CD1c-positive myeloid dendritic cell (primary cell): ENCODE measurements at regions not wholly inside any gene's neighbourhood (a gene's known extent, or its start where the extent isn't known, plus 50 kb on each side); places are given as distances from the start of the nearest gene placed in this dataset.
"Not testable (repeated sequence)": the region's sequence is repeated elsewhere in the genome, so short reads cannot be mapped to it uniquely, and the experiment has no call there.

Source experiments
- DNase-seq: peaks from one replicate; pipeline ENCODE4 v3.0.0-alpha.2; 2016; ENCODE audit errors: extremely low spot score

- no peak for DNase-seq
Measured at GRCh38 chr6:170149681-170150589, 140.9 kb downstream of the DLL1 start.

- no peak for DNase-seq
Measured at GRCh38 chr6:170148709-170149470, 142.0 kb downstream of the DLL1 start.

DNA sequence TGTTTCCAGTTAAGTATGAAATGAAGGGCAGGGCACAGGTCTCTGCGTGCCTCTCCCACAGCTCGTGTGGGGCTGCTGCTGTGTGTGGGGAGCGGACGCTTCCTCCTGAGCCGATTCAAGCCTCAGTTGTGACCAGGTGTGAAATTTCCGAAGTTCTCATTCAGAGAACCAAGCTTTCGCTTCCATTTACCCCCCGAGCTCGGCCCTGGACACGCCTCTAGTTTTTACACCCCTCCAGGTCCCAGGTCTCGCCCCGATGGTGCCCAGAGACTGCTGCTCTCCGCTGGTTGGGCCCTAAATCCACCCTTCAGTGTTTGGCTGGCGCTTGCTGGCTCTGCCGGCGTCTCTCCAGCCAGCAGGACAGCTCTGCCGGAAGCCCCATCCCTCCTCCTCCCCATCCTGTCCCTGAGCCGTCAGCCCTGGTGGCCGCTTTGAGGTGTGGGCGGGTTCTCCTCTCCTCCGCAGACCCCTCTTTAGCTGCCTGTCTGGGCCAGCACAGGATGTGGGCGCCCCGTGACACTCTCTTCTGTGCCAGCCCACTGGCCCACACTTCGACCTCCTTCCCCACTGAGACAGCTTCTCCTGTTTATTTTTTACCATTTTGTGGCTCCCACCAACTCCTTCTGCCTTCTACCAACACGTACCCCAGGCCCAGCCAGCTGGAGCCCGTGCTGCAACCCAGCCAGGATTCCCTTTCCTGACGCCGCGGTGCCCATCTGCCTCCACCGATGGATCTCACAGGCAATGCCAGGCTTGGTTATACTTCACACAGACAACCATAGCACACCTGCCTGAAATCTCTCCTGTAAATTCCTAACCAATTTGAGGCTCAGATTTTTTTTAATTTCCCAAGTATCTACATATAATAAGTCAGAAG lies 142.8 kb downstream of the DLL1 start:
- DNase-seq: peak; percentile 8

- DNase-seq: no peak
Measured at GRCh38 chr6:170147056-170147787, 143.7 kb downstream of the DLL1 start.

- no peak for DNase-seq
Measured at GRCh38 chr6:170146640-170147039, 144.2 kb downstream of the DLL1 start.

DNA sequence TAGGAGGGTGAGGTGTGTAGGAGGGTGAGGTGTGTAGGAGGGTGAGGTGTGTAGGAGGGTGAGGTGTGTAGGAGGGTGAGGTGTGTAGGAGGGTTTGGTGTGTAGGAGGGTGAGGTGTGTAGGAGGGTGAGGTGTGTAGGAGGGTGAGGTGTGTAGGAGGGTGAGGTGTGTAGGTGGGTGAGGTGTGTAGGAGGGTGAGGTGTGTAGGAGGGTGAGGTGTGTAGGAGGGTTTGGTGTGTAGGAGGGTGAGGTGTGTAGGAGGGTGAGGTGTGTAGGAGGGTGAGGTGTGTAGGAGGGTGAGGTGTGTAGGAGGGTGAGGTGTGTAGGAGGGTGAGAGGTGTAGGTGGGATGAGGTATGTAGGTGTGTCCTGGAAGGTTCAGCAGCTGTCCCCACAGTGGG lies 144.7 kb downstream of the DLL1 start:
- not testable (repeated sequence) for DNase-seq

- DNase-seq: peak; percentile 22
Measured at GRCh38 chr6:170145716-170146115, 145.2 kb downstream of the DLL1 start.

DNA sequence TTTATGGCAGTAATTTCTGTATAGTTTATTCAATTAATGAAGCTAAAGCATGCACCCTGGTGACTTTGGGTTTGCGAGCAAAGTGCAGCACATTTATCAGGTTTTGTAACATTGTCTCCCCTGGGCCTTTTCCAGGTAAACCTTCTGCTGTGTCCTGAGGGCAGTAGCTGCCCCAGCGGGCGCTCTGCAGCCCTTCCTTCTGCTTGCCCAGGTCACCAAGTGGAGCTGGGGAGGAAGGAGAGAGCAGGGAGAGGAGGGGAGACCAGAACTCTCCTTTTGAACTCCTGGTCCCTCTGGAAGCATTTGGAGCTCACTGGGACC lies 145.6 kb downstream of the DLL1 start:
- no peak for DNase-seq

GRCh38 chr6:170144571-170145271 lies 146.2 kb downstream of the DLL1 start:
- DNase-seq: peak; percentile 34

DNA sequence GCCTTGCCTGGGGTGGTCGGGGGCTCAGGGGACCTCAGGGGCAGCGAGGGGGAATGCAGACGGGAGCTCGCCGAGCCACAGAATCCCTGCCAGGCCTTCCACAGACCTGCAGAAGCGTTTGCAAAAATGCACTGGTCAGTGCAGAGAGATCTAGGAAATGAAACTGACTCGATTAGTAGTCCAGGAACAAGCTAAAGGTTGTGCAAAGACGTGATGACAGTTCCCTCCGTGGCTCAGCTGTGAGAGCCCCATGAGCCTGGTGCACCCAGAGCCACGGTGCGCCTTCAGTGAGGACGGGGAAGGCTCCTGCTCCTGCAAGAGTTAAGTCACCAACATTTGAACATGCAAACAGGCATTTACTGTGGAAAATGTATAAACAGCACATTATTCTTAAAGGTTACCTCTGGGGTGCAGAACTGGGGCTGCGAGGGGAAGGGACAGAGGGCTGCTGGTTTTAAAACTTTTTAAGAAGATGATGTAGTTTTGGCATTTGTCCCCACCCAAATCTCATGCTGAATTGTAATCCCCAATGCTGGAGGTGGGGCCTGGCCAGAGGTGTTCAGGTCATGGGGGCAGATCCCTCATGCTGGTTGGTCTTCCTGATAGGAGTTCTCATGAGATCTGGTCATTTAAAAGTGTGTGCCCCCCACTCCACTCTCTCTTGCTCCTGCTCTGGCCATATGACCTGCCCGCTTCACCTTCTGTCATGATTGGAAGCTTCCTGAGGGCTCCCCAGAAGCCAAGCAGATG lies 147.3 kb downstream of the DLL1 start:
- DNase-seq: no peak

DNA sequence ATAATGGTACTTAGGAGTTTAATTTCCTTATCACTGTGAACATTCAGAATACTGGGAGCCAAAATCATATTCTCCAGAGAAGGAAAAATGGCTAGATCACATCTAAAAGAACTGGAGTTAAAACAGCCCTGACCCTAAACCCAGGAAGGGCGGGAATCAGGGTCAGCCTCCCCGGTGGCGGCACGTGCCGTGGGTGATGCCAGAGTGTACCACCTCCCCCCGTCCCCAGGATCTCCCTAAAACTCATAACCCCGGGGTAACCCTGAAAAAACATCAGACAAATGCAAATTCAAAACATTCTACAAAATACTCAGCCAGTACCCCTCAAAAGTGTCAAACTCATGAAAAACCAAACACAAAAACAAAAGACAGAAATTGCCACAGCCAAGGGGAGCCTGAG lies 148.3 kb downstream of the DLL1 start:
- DNase-seq: no peak

GRCh38 chr6:170141061-170141460 lies 149.8 kb downstream of the DLL1 start:
- DNase-seq: not testable (repeated sequence)

- DNase-seq: no peak
Measured at GRCh38 chr6:170140129-170140528, 150.7 kb downstream of the DLL1 start.

GRCh38 chr6:170139531-170139930 lies 151.3 kb downstream of the DLL1 start:
- DNase-seq: no peak

DNA sequence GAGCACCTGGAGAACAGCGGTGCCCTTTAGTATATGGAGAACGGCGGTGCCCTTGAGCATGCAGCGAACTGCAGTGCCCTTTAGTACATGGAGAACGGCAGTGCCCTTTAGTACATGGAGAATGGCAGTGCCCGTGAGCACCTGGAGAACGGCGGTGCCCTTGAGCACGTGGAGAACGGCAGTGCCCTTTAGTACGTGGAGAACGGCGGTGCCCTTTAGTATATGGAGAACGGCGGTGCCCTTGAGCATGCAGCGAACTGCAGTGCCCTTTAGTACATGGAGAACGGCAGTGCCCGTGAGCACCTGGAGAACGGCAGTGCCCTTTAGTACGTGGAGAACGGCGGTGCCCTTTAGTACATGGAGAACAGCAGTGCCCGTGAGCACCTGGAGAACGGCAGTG lies 151.8 kb downstream of the DLL1 start:
- not testable (repeated sequence) for DNase-seq

DNA sequence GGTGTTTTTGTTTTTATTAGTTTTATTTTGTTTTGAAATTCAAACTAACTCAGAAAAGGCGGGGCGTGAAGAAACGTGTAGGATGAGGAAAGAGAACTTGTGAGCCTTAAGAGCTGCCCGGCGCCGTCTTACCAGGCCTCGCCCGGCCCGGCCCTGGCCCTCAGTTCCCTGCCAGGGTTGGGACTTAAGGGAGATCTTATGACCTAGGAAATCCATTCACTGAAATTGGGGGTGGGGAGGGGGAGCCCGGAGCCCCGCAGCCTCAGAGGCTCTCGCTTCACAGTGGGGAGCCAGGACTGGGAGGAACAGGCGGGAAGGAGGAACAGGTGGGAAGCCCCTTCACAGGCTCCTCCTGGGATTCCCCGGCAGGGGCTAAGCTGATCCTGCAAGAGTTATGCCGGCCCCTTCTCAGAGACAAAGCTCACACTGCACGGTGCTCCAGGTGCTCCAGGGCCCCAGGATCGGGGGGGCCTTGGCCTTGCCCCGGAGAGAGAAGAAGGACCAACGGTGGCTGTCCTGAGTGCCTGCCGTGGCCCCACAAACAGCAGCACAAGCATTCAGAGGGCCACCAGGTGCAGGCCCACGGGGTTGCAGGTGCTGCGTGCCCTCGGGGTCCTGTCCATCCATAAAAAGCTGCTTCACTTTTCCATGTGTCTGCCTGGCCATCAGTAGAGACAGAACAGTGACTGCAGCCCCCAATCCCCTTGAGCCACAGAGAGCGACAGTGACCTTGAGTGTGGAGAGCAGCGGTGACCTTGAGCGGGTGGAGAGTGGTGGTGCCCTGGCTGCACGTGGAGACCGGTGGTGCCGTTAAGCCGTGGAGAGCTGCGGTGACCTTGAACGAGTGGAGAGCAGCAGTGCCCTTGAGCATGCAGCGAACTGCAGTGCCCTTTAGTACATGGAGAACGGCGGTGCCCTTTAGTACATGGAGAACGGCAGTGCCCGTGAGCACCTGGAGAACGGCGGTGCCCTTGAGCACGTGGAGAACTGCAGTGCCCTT lies 152.7 kb downstream of the DLL1 start:
- DNase-seq: no peak

GRCh38 chr6:170137176-170137891 lies 153.5 kb downstream of the DLL1 start:
- DNase-seq: peak; percentile 20

GRCh38 chr6:170136541-170137175 lies 154.2 kb downstream of the DLL1 start:
- no peak for DNase-seq
